ENCODE measurements at regions not wholly inside any gene's neighbourhood (a gene's known extent, or its start where the extent isn't known, plus 50 kb on each side); places are given as distances from the start of the nearest gene placed in this dataset.

DNA sequence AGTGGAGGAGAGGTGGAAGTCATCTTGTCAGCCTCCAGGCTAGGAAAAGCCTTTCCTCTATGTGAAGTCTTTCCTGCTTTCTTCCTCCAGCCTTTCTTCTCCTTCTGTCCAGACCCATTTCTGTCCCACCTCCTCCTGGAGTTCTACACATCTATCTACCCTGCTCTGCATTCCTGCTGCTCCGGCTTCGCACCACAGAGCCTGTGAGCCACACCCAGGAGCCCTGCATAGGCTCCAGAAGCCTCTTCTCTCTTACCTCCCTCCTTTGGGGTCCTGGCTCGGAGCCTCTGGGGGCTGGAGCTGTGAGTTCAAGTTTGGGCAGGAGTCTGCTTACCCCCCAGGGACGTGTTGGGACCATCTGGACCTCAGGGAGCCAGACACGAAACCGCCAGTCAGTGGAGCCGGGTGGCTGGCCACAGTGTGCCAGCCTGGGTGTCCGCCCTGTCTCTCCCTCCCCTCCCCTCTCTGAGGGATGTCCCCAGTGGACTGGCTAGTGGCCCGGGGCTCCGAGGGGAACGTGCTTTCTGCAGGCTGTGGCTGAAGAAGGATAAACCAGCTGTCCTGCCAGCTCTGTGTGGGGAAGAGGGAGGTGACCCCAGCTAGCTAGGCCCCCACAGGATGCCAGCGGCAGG lies 99.2 kb downstream of the VEGFA start:
- DNase-seq (ENCODE audit: low spot score) = no peak

- no peak for DNase-seq (ENCODE audit: low spot score)
These were observed 98.5 kb downstream of the VEGFA start for GRCh38 chr6:43868467-43868866.

- DNase-seq (ENCODE audit: low spot score) = no peak
These were observed 98.0 kb downstream of the VEGFA start for GRCh38 chr6:43867996-43868395.

- no peak for DNase-seq (ENCODE audit: low spot score)
These were observed 97.2 kb downstream of the VEGFA start for GRCh38 chr6:43867246-43867645.

DNA sequence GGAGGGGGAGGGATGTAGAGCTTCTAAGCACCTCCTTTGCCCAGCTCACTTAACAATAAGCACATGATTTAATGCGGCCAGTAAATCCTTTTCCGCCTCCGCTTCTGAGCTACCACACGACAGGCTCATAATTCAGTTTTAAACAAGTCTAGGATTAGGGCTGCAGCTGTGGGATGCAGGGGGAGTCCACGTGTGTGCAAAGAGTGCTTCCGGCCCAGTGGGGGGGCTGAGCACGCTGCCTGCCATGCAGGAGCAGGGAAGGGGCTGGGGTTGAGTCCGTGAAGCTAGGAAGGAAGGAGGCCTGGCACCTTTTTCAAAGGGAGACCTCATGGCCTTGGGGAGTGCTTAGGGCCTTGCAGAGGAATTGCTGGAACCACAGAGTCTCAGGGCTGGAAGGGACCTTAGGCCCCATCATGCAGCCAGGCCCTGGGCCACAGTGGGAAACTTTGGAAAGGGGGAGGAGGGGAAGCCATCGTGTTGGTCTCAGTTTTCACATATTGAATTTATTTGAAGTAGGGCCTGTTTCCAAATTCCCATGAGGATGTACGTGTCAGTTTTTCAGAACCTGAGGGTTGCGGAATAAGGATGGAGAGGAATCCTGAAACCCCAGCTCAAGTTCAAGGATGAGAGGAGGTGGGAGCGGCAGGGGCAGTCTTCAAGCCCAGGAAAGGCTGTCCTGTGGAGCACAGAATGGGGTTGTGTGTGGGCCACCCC lies 96.1 kb downstream of the VEGFA start:
- DNase-seq (ENCODE audit: low spot score) = no peak

- DNase-seq (ENCODE audit: low spot score) = no peak
These were observed 95.1 kb downstream of the VEGFA start for GRCh38 chr6:43865086-43865485.

GRCh38 chr6:43862925-43863324 lies 92.9 kb downstream of the VEGFA start:
- no peak for DNase-seq (ENCODE audit: low spot score)

- DNase-seq (ENCODE audit: low spot score) = no peak
These were observed 91.3 kb downstream of the VEGFA start for GRCh38 chr6:43861212-43861894.

GRCh38 chr6:43860285-43860684 lies 90.3 kb downstream of the VEGFA start:
- no peak for DNase-seq (ENCODE audit: low spot score)

DNA sequence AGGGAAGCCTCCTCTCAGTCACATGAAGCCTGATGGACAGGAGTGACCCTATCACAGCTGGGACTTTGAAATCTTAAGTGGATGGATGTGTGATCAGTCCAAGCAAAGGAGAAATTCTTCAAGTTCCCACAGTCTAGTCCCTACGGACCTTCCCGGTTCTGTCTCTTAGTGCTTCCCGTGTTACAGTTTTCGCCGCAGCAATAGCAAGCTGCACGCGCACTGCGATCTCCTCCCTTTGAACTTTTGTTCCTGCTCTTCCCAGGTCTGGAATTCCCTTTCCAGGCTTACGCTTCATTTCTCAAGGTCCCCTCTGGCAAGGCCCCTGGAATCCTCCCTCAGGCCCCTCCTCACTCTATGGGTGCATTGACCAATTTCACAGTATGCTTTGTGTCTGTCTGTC lies 89.2 kb downstream of the VEGFA start:
- no peak for DNase-seq (ENCODE audit: low spot score)

DNA sequence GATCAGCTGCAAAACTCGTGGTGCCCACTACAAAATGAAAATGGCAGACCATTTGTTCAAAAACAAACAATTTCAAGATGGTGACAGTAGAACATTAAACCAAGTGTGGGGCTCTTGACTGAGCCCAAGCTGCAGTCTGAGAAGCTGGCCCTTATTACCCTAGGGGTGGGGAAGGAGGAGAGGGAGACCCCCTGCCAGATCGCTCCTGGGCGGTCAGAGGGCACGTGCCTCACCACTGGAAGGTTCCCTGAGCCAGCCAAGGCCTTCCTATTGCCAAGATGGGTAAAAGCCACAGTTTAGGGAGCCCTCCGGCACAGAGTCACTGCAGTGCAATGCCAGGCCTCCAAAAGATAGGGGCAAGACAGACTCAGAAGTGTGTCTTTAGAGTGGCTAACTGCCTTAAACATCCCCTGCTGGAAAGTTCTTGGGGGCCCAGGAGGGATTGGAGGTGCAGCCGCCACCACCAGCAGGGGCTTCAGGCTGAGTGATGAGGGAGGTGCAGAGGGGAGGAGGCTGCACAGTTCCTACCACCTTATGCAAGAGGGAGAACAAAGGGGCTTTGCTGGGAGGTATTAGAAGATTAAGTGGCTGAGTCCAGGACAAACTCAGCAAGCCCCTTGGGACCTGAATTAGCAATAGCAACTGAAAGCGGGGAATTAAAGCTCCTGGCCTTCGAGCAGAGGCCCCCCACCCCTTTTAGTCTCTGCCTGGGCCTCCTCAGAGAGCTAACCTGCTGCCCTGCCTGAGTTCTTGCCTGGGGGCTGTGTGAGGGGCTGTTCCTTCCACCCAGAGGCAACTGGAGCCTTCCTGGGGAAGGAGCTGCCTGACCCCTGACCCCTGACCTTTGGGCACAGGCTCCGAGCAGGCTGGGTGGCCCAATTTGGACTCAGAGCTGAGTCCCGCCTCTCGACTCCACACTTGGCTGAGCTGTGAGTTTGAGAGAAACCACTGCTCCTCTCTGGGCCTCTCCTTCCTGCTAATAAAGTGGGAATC lies 88.4 kb downstream of the VEGFA start:
- no peak for DNase-seq (ENCODE audit: low spot score)

DNA sequence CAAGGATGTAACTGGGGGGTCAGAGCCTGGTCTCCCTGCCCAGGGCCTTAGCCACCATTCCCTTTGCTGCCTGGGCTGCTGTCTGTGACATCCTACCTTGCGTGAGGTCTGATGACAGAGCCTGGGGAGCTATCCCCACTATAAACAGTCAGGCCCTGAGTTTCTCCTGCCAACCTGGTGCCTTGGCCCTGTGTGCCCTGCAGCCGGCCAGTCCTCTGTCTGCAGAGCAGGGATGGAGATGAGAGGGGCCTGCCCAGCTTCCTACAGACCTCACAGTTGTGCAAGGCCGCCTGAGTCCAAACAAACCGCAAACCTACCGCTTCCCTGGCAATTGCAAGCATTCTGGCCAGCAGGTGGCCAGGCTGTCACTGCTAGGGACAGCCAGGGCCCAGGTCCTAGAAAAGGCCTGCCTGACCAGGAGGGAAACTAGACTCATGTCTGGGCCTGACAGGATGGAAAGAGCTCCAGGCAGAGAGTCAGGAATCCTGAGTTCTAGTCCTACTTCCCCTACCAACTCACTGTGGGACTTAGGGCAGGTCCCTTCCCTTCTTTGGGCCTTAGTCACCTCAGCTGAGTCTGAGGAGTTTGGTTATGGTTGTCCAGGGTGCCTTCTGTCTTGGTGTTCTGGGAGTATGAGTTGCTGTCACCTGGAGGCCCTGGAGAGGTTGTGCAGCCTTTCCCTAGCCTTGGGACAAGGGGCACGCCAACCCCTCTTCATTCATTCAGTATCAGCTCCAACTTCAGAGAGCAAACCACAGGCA lies 86.2 kb downstream of the VEGFA start:
- DNase-seq (ENCODE audit: low spot score) = no peak

DNA sequence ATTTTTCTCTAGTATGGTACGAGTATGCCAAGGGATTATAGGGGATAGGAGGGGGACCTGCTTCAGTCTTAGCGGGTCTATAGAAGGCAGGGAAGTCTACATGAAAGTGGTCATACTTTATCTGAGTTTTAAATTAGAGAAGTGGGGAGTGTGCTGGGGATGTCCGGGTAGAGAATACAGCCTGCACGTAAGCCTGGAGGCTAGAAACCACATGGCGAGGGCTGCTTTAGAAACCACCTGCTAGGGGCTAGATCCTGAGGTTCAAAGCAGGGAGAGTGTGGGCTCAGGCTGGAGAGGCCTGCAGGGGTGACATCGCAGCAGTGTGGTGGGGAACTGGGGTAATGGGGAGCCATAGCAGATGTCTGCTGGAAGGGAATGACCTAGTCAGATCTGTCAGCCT lies 85.2 kb downstream of the VEGFA start:
- DNase-seq (ENCODE audit: low spot score) = no peak

GRCh38 chr6:43853066-43853650 lies 83.1 kb downstream of the VEGFA start:
- no peak for DNase-seq (ENCODE audit: low spot score)

GRCh38 chr6:43852350-43852864 lies 82.4 kb downstream of the VEGFA start:
- no peak for DNase-seq (ENCODE audit: low spot score)

GRCh38 chr6:43851204-43851865 lies 81.3 kb downstream of the VEGFA start:
- no peak for DNase-seq (ENCODE audit: low spot score)

GRCh38 chr6:43850314-43851203 lies 80.5 kb downstream of the VEGFA start:
- no peak for DNase-seq (ENCODE audit: low spot score)

DNA sequence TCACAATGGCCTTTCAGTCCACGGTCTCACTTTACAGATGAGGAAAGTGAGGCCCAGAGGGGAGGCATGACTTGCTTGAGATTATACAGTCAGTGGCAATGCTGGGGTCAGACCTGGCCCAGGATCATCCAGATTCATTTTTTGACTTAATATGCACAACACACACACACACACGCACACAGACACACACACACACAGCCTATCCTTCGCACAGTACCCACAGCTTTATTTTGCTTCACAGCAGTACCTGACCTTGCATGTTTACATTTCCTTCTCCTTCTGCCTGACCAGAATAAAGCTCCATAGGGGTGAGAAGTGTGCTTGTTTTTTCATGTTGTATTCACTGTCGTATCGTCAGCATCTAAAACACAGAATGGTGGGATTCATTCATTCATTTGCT lies 79.8 kb downstream of the VEGFA start:
- no peak for DNase-seq (ENCODE audit: low spot score)
